ENCODE measurements at regions not wholly inside any gene's neighbourhood (a gene's known extent, or its start where the extent isn't known, plus 50 kb on each side); places are given as distances from the start of the nearest gene placed in this dataset.

DNA sequence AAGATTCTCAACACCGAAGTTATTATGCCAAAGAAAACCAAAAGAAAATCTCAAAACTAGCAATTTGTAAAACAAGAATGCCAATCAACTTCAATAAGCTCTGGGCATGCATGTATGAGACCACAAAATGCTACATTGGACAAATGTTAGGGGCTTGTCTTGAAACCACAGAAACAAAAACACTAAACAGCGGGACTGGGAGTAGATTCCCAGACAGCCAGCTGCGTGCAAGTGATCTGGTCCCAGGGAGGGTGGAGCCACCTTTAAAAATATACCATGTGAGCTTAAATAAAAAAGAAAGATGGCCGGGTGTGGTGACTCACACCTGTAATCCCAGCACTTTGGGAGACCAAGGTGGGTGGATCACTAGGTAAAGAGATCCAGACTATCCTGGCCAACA, 163.6 kb upstream of the PRICKLE2 start:
- ChIA-PET POLR2A (no interaction called here), CTCF (no interaction called here)
- no peak overlapping the region for H3K27ac Mint-ChIP-seq (ENCODE audit: unreplicated experiment)
- Histone ChIP-seq H3K4me3 (ENCODE audit: low read depth, low read length) (no peak overlapping the region), H3K27me3 (replicated peaks; ENCODE audit: control insufficient read depth, insufficient read depth, low read length) (no peaks in the 10 kb centered on the region), H3K9me3 (no peaks in the 10 kb centered on the region), H3K4me1 (no peaks in the 10 kb centered on the region), H3K36me3 (ENCODE audit: control insufficient read depth, insufficient read depth, low read length) (no peaks in the 10 kb centered on the region)
- no peaks in the 10 kb centered on the region for H3K4me1 Mint-ChIP-seq (ENCODE audit: low read depth, unreplicated experiment)
- DNase-seq: no peak
- no peaks in the 10 kb centered on the region for H3K36me3 Mint-ChIP-seq (ENCODE audit: insufficient read depth, unreplicated experiment)
- no peak overlapping the region for H3K4me3 Mint-ChIP-seq (ENCODE audit: unreplicated experiment)
- intact Hi-C loops (cut with micrococcal nuclease; ENCODE audit: unreplicated experiment): no loop called here
- TF ChIP-seq CTCF (IDR thresholded peaks at IDR 0.05; ENCODE audit: insufficient read depth in 1 of 2, low read depth in 1 of 2, low read length in 1 of 2, severe bottlenecking in 1 of 2, unreplicated experiment in 1 of 2): no peak
- H3K27me3 Mint-ChIP-seq (ENCODE audit: insufficient read depth, unreplicated experiment): no peaks in the 10 kb centered on the region
- no peaks in the 10 kb centered on the region for H3K9me3 Mint-ChIP-seq (ENCODE audit: unreplicated experiment)
- BruUV-seq (replicated peaks): no TSS peak

GRCh38 chr3:64387688-64388087, 162.4 kb upstream of the PRICKLE2 start:
- intact Hi-C loops (cut with micrococcal nuclease; ENCODE audit: unreplicated experiment): no loop called here
- no peaks in the 10 kb centered on the region for H3K9me3 Mint-ChIP-seq (ENCODE audit: unreplicated experiment)
- no peak overlapping the region for H3K4me3 Mint-ChIP-seq (ENCODE audit: unreplicated experiment)
- no TSS peak for BruUV-seq (replicated peaks)
- H3K27me3 Mint-ChIP-seq (ENCODE audit: insufficient read depth, unreplicated experiment): no peaks in the 10 kb centered on the region
- ChIA-PET POLR2A (no interaction called here), CTCF (no interaction called here)
- no peak for DNase-seq
- no peaks in the 10 kb centered on the region for H3K36me3 Mint-ChIP-seq (ENCODE audit: insufficient read depth, unreplicated experiment)
- Histone ChIP-seq H3K9me3 (no peaks in the 10 kb centered on the region), H3K4me3 (ENCODE audit: low read depth, low read length) (no peak overlapping the region), H3K27me3 (replicated peaks; ENCODE audit: control insufficient read depth, insufficient read depth, low read length) (no peaks in the 10 kb centered on the region), H3K36me3 (ENCODE audit: control insufficient read depth, insufficient read depth, low read length) (no peaks in the 10 kb centered on the region), H3K4me1 (no peaks in the 10 kb centered on the region)
- H3K4me1 Mint-ChIP-seq (ENCODE audit: low read depth, unreplicated experiment): peaks cover under 1% of the 10 kb centered on the region
- no peak for TF ChIP-seq CTCF (IDR thresholded peaks at IDR 0.05; ENCODE audit: insufficient read depth in 1 of 2, low read depth in 1 of 2, low read length in 1 of 2, severe bottlenecking in 1 of 2, unreplicated experiment in 1 of 2)
- H3K27ac Mint-ChIP-seq (ENCODE audit: unreplicated experiment): no peak overlapping the region

- H3K27me3 ChIP-seq (replicated peaks; ENCODE audit: control insufficient read depth, insufficient read depth, low read length): no peaks in the 10 kb centered on the region
- peaks cover 7% of the 10 kb centered on the region for H3K4me1 Mint-ChIP-seq (ENCODE audit: low read depth, unreplicated experiment)
- TF ChIP-seq CTCF (IDR thresholded peaks at IDR 0.05; ENCODE audit: insufficient read depth in 1 of 2, low read depth in 1 of 2, low read length in 1 of 2, severe bottlenecking in 1 of 2, unreplicated experiment in 1 of 2): no peak
- no peak for DNase-seq
- ChIA-PET CTCF (no interaction called here), POLR2A (no interaction called here)
- no peaks in the 10 kb centered on the region for H3K36me3 ChIP-seq (ENCODE audit: control insufficient read depth, insufficient read depth, low read length)
- no peak overlapping the region for H3K27ac Mint-ChIP-seq (ENCODE audit: unreplicated experiment)
- no peaks in the 10 kb centered on the region for H3K9me3 Mint-ChIP-seq (ENCODE audit: unreplicated experiment)
- H3K4me3 Mint-ChIP-seq (ENCODE audit: unreplicated experiment): no peak overlapping the region
- intact Hi-C loops (cut with micrococcal nuclease; ENCODE audit: unreplicated experiment): no loop called here
- H3K4me3 ChIP-seq (ENCODE audit: low read depth, low read length): no peak overlapping the region
- 0 out of 2 replicates have a peak, but pooled peaks cover 2% of the 10 kb centered on the region for H3K9me3 ChIP-seq
- no TSS peak for BruUV-seq (replicated peaks)
- peaks cover 5% of the 10 kb centered on the region; the same call in 1 of the 2 replicates for H3K4me1 ChIP-seq
- H3K27me3 Mint-ChIP-seq (ENCODE audit: insufficient read depth, unreplicated experiment): no peaks in the 10 kb centered on the region
- no peaks in the 10 kb centered on the region for H3K36me3 Mint-ChIP-seq (ENCODE audit: insufficient read depth, unreplicated experiment)
Observed at GRCh38 chr3:64385277-64385676, 160.0 kb upstream of the PRICKLE2 start.
